ENCODE measurements at regions not wholly inside any gene's neighbourhood (a gene's known extent, or its start where the extent isn't known, plus 50 kb on each side); places are given as distances from the start of the nearest gene placed in this dataset.

- no peak overlapping the region for H3K27ac ChIP-seq
- no peaks in the 10 kb centered on the region for H3K4me1 ChIP-seq
- H3K9me3 ChIP-seq, result peaks cover 11% of the 10 kb centered on the region
- no peak for TF ChIP-seq CTCF (IDR thresholded peaks at IDR 0.05)
- intact Hi-C loops (cut with DNase I), result no loop called here
- H3K36me3 ChIP-seq, result no peaks in the 10 kb centered on the region
- peak; percentile 51 to 93 for ATAC-seq
- no peak for DNase-seq
- no peaks in the 10 kb centered on the region for H3K27me3 ChIP-seq (ENCODE audit: low read depth)
- no peak overlapping the region for H3K4me3 ChIP-seq
These were observed 575.3 kb upstream of the IL12A start for GRCh38 chr3:159413319-159413718.

- no peak for ATAC-seq
- Histone ChIP-seq H3K27me3 (ENCODE audit: low read depth) (no peaks in the 10 kb centered on the region), H3K36me3 (no peaks in the 10 kb centered on the region), H3K4me3 (no peak overlapping the region), H3K27ac (no peak overlapping the region), H3K9me3 (no peaks in the 10 kb centered on the region), H3K4me1 (no peaks in the 10 kb centered on the region)
- no peak for TF ChIP-seq CTCF (IDR thresholded peaks at IDR 0.05)
- DNase-seq, result no peak
- intact Hi-C loops (cut with DNase I), result no loop called here
These were observed 571.8 kb upstream of the IL12A start for GRCh38 chr3:159416856-159417255.

GRCh38 chr3:159417761-159418160 lies 570.9 kb upstream of the IL12A start:
- Histone ChIP-seq H3K9me3 (no peaks in the 10 kb centered on the region), H3K27me3 (ENCODE audit: low read depth) (no peaks in the 10 kb centered on the region), H3K4me1 (no peaks in the 10 kb centered on the region), H3K36me3 (no peaks in the 10 kb centered on the region), H3K4me3 (no peak overlapping the region), H3K27ac (no peak overlapping the region)
- ATAC-seq, result no peak
- intact Hi-C loops (cut with DNase I), result no loop called here
- DNase-seq, result no peak
- no peak for TF ChIP-seq CTCF (IDR thresholded peaks at IDR 0.05)

- H3K4me1 ChIP-seq, result no peaks in the 10 kb centered on the region
- ATAC-seq (peak in 1 of 2 donors; percentile 72), DNase-seq (no peak)
- H3K27me3 ChIP-seq (ENCODE audit: low read depth), result no peaks in the 10 kb centered on the region
- H3K27ac ChIP-seq, result no peak overlapping the region
- no peaks in the 10 kb centered on the region for H3K36me3 ChIP-seq
- no peak for TF ChIP-seq CTCF (IDR thresholded peaks at IDR 0.05)
- no peak overlapping the region for H3K4me3 ChIP-seq
- H3K9me3 ChIP-seq, result no peaks in the 10 kb centered on the region
- intact Hi-C loops (cut with DNase I), result no loop called here
These were observed 569.8 kb upstream of the IL12A start for GRCh38 chr3:159418571-159419526.

GRCh38 chr3:159429702-159430101 lies 558.9 kb upstream of the IL12A start:
- Histone ChIP-seq H3K9me3 (no peaks in the 10 kb centered on the region), H3K36me3 (no peaks in the 10 kb centered on the region), H3K27ac (no peak overlapping the region), H3K4me3 (no peak overlapping the region), H3K27me3 (ENCODE audit: low read depth) (no peaks in the 10 kb centered on the region), H3K4me1 (no peaks in the 10 kb centered on the region)
- no peak for DNase-seq
- intact Hi-C loops (cut with DNase I), result no loop called here
- no peak for TF ChIP-seq CTCF (IDR thresholded peaks at IDR 0.05)
- no peak for ATAC-seq
